DMS 273 (cell line): ENCODE measurements at regions not wholly inside any gene's neighbourhood (a gene's known extent, or its start where the extent isn't known, plus 50 kb on each side); places are given as distances from the start of the nearest gene placed in this dataset.
"Not testable (repeated sequence)": the region's sequence is repeated elsewhere in the genome, so short reads cannot be mapped to it uniquely, and the experiment has no call there.

Experiments
- DNase-seq: peaks from one replicate; lab custom pipeline; 2025; ENCODE audit not compliant: unreplicated experiment; lab: John Stamatoyannopoulos, UW

GRCh38 chr11:24234822-24235508 lies 261.9 kb upstream of the LUZP2 start:
- no peak for DNase-seq

- peak; percentile 11 for DNase-seq
These were observed 257.8 kb upstream of the LUZP2 start for GRCh38 chr11:24238771-24239645.

- DNase-seq, result no peak
These were observed 256.9 kb upstream of the LUZP2 start for GRCh38 chr11:24239930-24240329.

- DNase-seq, result no peak
These were observed 256.2 kb upstream of the LUZP2 start for GRCh38 chr11:24240496-24241175.

GRCh38 chr11:24246715-24247114 lies 250.1 kb upstream of the LUZP2 start:
- no peak for DNase-seq

- DNase-seq, result no peak
These were observed 249.0 kb upstream of the LUZP2 start for GRCh38 chr11:24247846-24248245.

GRCh38 chr11:24249921-24250320 lies 246.9 kb upstream of the LUZP2 start:
- no peak for DNase-seq

GRCh38 chr11:24253237-24253760 lies 243.6 kb upstream of the LUZP2 start:
- DNase-seq, result no peak

- no peak for DNase-seq
These were observed 232.0 kb upstream of the LUZP2 start for GRCh38 chr11:24264868-24265267.

- DNase-seq, result peak; percentile 0
These were observed 229.8 kb upstream of the LUZP2 start for GRCh38 chr11:24267014-24267413.

- DNase-seq, result no peak
These were observed 225.1 kb upstream of the LUZP2 start for GRCh38 chr11:24271798-24272197.

GRCh38 chr11:24274214-24274781 lies 222.6 kb upstream of the LUZP2 start:
- DNase-seq, result not testable (repeated sequence)

GRCh38 chr11:24286238-24286637 lies 210.6 kb upstream of the LUZP2 start:
- DNase-seq, result no peak

GRCh38 chr11:24289301-24289700 lies 207.6 kb upstream of the LUZP2 start:
- no peak for DNase-seq

GRCh38 chr11:24293964-24294363 lies 202.9 kb upstream of the LUZP2 start:
- DNase-seq, result no peak

- no peak for DNase-seq
These were observed 201.5 kb upstream of the LUZP2 start for GRCh38 chr11:24295360-24295759.

GRCh38 chr11:24297461-24297860 lies 199.4 kb upstream of the LUZP2 start:
- no peak for DNase-seq

GRCh38 chr11:24298146-24298545 lies 198.7 kb upstream of the LUZP2 start:
- DNase-seq, result no peak

- DNase-seq, result no peak
These were observed 184.9 kb upstream of the LUZP2 start for GRCh38 chr11:24311974-24312373.

- DNase-seq, result no peak
These were observed 184.2 kb upstream of the LUZP2 start for GRCh38 chr11:24312464-24313238.
